Breast epithelium (tissue), 4 donors: ENCODE measurements at regions not wholly inside any gene's neighbourhood (a gene's known extent, or its start where the extent isn't known, plus 50 kb on each side); places are given as distances from the start of the nearest gene placed in this dataset.

Experiments
- DNase-seq, 2 donors: peaks; one replicate each; pipeline ENCODE4 v3.0.0-alpha.2; 2019; ENCODE audit warnings: low spot score in 2 of 2
- H3K27ac ChIP-seq, 2 donors: fragments of 200-600 bp; sonication (generic) in 1 of 2; one replicate each; pipeline ENCODE4 v1.5.1; 2016 to 2019; ENCODE audit warnings: mild to moderate bottlenecking in 1 of 2
- H3K27me3 ChIP-seq, 2 donors: fragments of 200-600 bp; sonication (generic) in 1 of 2; one replicate each; pipeline versions ENCODE4 v1.5.1 to v1.6.0; 2017 to 2019; ENCODE audit warnings: control low read depth in 1 of 2, mild to moderate bottlenecking in 1 of 2
- H3K36me3 ChIP-seq: fragments of 200-600 bp; one replicate; pipeline ENCODE4 v1.5.1; 2019
- H3K4me1 ChIP-seq, 2 donors: fragments of 200-600 bp; sonication (generic); one replicate each; pipeline ENCODE4 v1.5.1; 2016 to 2019; ENCODE audit warnings: control low read depth in 1 of 2
- H3K4me3 ChIP-seq, 3 donors: fragments of 200-600 bp; sonication (generic); 1 replicate in 2 of 3; 2 replicates in 1 of 3; pipeline ENCODE4 v1.5.1; 2016 to 2019; ENCODE audit warnings: mild to moderate bottlenecking in 3 of 3, moderate library complexity in 2 of 3
- H3K9me3 ChIP-seq, 2 donors: fragments of 200-600 bp; sonication (generic) in 1 of 2; one replicate each; pipeline ENCODE4 v1.5.1; 2016 to 2019; ENCODE audit warnings: control low read depth in 1 of 2
- CTCF ChIP-seq, 3 donors: fragments of 450-650 bp; IDR thresholded peaks; one replicate each; pipeline ENCODE4 v1.5.1; 2016 to 2017; ENCODE audit warnings: antibody characterized with exemption in 3 of 3, mild to moderate bottlenecking in 3 of 3, moderate library complexity in 3 of 3
- POLR2A ChIP-seq: fragments of 450-650 bp; IDR thresholded peaks from one replicate; pipeline ENCODE4 v1.6.1; 2016; ENCODE audit warnings: antibody characterized with exemption, mild to moderate bottlenecking, moderate library complexity
- POLR2AphosphoS5 ChIP-seq, 3 donors: sonication (generic); formaldehyde crosslinking; IDR thresholded peaks; one replicate each; pipeline ENCODE4 v1.6.1; 2017; ENCODE audit warnings: antibody characterized with exemption in 3 of 3
- intact Hi-C: fragments of 100-400 bp; cut with DNase I; formaldehyde crosslinking; loops from one replicate; pipeline ENCODE4 v1.15.1; 2023; ENCODE audit warnings: low total_unique reads

- no peaks in the 10 kb centered on the region for H3K36me3 ChIP-seq
- no peaks in the 10 kb centered on the region for H3K27me3 ChIP-seq
- H3K4me3 ChIP-seq, result no peak overlapping the region
- intact Hi-C loops, result no loop called here
- no peaks in the 10 kb centered on the region for H3K4me1 ChIP-seq
- TF ChIP-seq POLR2A (no peak), POLR2AphosphoS5 (IDR thresholded peaks at IDR 0.05) (no peak), CTCF (IDR thresholded peaks at IDR 0.05) (no peak)
- H3K27ac ChIP-seq, result peak overlapping the region in 1 of 2 donors; percentile 5
- no peak for DNase-seq
- H3K9me3 ChIP-seq, result peaks cover 8 to 21% of the 10 kb centered on the region in 2 donors
These were observed 183.0 kb upstream of the SFRP2 start for GRCh38 chr4:153971899-153972298.

- intact Hi-C loops, result no loop called here
- no peak overlapping the region for H3K27ac ChIP-seq
- TF ChIP-seq POLR2A, result no peak
- no peak for TF ChIP-seq CTCF (IDR thresholded peaks at IDR 0.05)
- no peak for TF ChIP-seq POLR2AphosphoS5 (IDR thresholded peaks at IDR 0.05)
- H3K4me1 ChIP-seq, result no peaks in the 10 kb centered on the region
- no peak for DNase-seq
- no peaks in the 10 kb centered on the region for H3K27me3 ChIP-seq
- H3K36me3 ChIP-seq, result no peaks in the 10 kb centered on the region
- H3K9me3 ChIP-seq, result peaks cover 8 to 13% of the 10 kb centered on the region in 2 donors
- H3K4me3 ChIP-seq, result no peak overlapping the region
These were observed 181.3 kb upstream of the SFRP2 start for GRCh38 chr4:153970169-153970568.

- Histone ChIP-seq H3K9me3 (peaks cover 4 to 7% of the 10 kb centered on the region in 2 donors), H3K4me1 (no peaks in the 10 kb centered on the region), H3K27me3 (no peaks in the 10 kb centered on the region), H3K27ac (no peak overlapping the region), H3K4me3 (no peak overlapping the region), H3K36me3 (no peaks in the 10 kb centered on the region)
- intact Hi-C loops, result no loop called here
- no peak for DNase-seq
- no peak for TF ChIP-seq CTCF (IDR thresholded peaks at IDR 0.05)
- no peak for TF ChIP-seq POLR2A
- TF ChIP-seq POLR2AphosphoS5 (IDR thresholded peaks at IDR 0.05), result no peak
These were observed 180.7 kb upstream of the SFRP2 start for GRCh38 chr4:153969542-153969941.

GRCh38 chr4:153966641-153967040 lies 177.8 kb upstream of the SFRP2 start:
- no peaks in the 10 kb centered on the region for H3K9me3 ChIP-seq
- H3K36me3 ChIP-seq, result no peaks in the 10 kb centered on the region
- intact Hi-C loops, result no loop called here
- H3K27me3 ChIP-seq, result no peaks in the 10 kb centered on the region
- H3K4me3 ChIP-seq, result no peak overlapping the region
- H3K27ac ChIP-seq, result no peak overlapping the region
- TF ChIP-seq POLR2AphosphoS5 (IDR thresholded peaks at IDR 0.05) (no peak), CTCF (IDR thresholded peaks at IDR 0.05) (no peak), POLR2A (no peak)
- no peak for DNase-seq
- H3K4me1 ChIP-seq, result no peaks in the 10 kb centered on the region

GRCh38 chr4:153963216-153963615 lies 174.3 kb upstream of the SFRP2 start:
- Histone ChIP-seq H3K4me3 (no peak overlapping the region), H3K27ac (no peak overlapping the region), H3K9me3 (no peaks in the 10 kb centered on the region), H3K36me3 (no peaks in the 10 kb centered on the region), H3K4me1 (no peaks in the 10 kb centered on the region), H3K27me3 (no peaks in the 10 kb centered on the region)
- TF ChIP-seq CTCF (IDR thresholded peaks at IDR 0.05), result no peak
- TF ChIP-seq POLR2AphosphoS5 (IDR thresholded peaks at IDR 0.05), result no peak
- TF ChIP-seq POLR2A, result no peak
- DNase-seq, result no peak
- intact Hi-C loops, result no loop called here
